Ovary (tissue), 7 donors: ENCODE measurements at regions not wholly inside any gene's neighbourhood (a gene's known extent, or its start where the extent isn't known, plus 50 kb on each side); places are given as distances from the start of the nearest gene placed in this dataset.

Experiments used
- DNase-seq, 5 donors: peaks; one replicate each; pipeline ENCODE4 v3.0.0-alpha.2; 2019 to 2020
- H3K27ac ChIP-seq, 2 donors: fragments of 200-600 bp; one replicate each; pipeline versions ENCODE4 v1.5.1 to v1.8.0; 2019 to 2022
- H3K27me3 ChIP-seq: fragments of 200-600 bp; one replicate; pipeline ENCODE4 v1.8.0; 2022
- H3K36me3 ChIP-seq: fragments of 200-600 bp; sonication (generic); one replicate; pipeline ENCODE4 v1.5.1; 2019
- H3K4me1 ChIP-seq: one replicate; pipeline ENCODE4 v1.8.1; 2013; ENCODE audit warnings: mild to moderate bottlenecking, moderate library complexity; ENCODE audit not compliant: insufficient read depth
- H3K4me3 ChIP-seq: fragments of 200-600 bp; sonication (generic); one replicate; pipeline ENCODE4 v1.5.1; 2017
- H3K9me3 ChIP-seq, 2 donors: fragments of 200-600 bp in 1 of 2; sonication (generic) in 1 of 2; one replicate each; pipeline versions ENCODE4 v1.5.1 to v1.8.1; 2013 to 2019; ENCODE audit warnings: mild to moderate bottlenecking in 1 of 2, moderate library complexity in 1 of 2
- EP300 ChIP-seq: sonication (generic); formaldehyde crosslinking; IDR thresholded peaks from one replicate; pipeline ENCODE4 v1.6.1; 2017; ENCODE audit warnings: antibody characterized with exemption
- POLR2A ChIP-seq: fragments of 450-650 bp; IDR thresholded peaks from one replicate; pipeline ENCODE4 v1.6.1; 2017; ENCODE audit warnings: antibody characterized with exemption, mild to moderate bottlenecking, moderate library complexity
- WGBS, 3 donors: extraction: QIAGEN DNeasy Blood & Tissue Kit in 1 of 3; methylation state at CpG; one replicate each; pipeline versions ENCODE4 v1.1.5 to v1.1.7; 2013 to 2017; 5-methylcytosine and 5-hydroxymethylcytosine counted together
- intact Hi-C, 4 donors: fragments of 100-400 bp; cut with DNase I; formaldehyde crosslinking; loops; one replicate each; pipeline versions ENCODE4 v1.11.0 to v1.15.1; 2022 to 2023
- TF ChIP-seq, protein P1 (sequence below), 3 donors: fragments of 450-650 bp in 2 of 3; fragments of 200-600 bp in 1 of 3; IDR thresholded peaks; one replicate each; pipeline versions ENCODE4 v1.5.1 to v1.8.0; 2016 to 2022; ENCODE audit warnings: antibody characterized with exemption in 3 of 3, mild to moderate bottlenecking in 1 of 3
- donor health status: DM: no; HTN: no; CAD: no; lungs with moderate emphysema.
- donor health status: DM: no; HTN: no; CAD: no.
- donor health status: Bipolar disorder and iron deficiency.
- donor health status: DM: no; HTN: no; CAD: no.
- donor health status: DM: yes; HTN: yes; CAD: no.

DNA sequence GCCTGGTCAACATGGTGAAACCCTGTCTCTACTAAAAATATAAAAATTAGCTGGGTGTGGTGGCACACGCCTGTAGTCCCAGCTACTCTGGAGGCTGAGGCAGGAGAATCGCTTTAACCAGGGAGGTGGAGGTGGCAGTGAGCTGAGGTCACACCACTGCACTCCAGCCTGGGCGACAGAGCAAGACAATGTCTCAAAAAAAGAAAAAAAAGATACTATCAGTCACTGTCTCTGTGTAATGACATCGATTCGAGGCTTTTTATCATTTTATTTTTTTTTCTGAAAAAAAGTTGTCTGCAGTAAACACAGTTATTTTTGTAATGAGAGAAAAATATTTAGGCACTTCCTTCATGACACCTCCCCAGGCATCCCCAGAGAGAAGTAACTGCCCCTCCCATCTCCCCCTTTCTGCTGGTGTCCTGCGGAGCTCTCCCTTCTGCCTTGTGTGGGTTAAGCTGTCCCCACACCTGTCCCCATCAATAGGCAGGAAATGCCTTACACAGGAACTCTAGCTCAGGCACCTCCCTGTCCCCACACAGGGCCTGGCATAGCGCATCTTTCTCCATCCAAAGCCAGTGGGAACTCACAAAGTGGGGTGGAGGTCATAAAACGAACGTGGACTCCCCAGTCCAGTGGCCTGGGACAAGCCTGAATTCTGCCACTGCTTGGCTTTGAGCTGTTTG lies 132.0 kb downstream of the SYF2 start:
- intact Hi-C loops, result no loop called here
- H3K9me3 ChIP-seq, result no peaks in the 10 kb centered on the region
- no peak overlapping the region for H3K4me3 ChIP-seq
- TF ChIP-seq, protein P1, sequence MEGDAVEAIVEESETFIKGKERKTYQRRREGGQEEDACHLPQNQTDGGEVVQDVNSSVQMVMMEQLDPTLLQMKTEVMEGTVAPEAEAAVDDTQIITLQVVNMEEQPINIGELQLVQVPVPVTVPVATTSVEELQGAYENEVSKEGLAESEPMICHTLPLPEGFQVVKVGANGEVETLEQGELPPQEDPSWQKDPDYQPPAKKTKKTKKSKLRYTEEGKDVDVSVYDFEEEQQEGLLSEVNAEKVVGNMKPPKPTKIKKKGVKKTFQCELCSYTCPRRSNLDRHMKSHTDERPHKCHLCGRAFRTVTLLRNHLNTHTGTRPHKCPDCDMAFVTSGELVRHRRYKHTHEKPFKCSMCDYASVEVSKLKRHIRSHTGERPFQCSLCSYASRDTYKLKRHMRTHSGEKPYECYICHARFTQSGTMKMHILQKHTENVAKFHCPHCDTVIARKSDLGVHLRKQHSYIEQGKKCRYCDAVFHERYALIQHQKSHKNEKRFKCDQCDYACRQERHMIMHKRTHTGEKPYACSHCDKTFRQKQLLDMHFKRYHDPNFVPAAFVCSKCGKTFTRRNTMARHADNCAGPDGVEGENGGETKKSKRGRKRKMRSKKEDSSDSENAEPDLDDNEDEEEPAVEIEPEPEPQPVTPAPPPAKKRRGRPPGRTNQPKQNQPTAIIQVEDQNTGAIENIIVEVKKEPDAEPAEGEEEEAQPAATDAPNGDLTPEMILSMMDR (IDR thresholded peaks at IDR 0.05), result no peak
- no peak for TF ChIP-seq POLR2A
- TF ChIP-seq EP300, result no peak
- DNase-seq, result no peak
- WGBS, 3 donors, result 75 to 79% (median 76%) methylated on average over 9 of the region's 9 CpGs
- H3K27me3 ChIP-seq, result no peaks in the 10 kb centered on the region
- H3K4me1 ChIP-seq, result no peaks in the 10 kb centered on the region
- H3K36me3 ChIP-seq, result no peaks in the 10 kb centered on the region
- no peak overlapping the region for H3K27ac ChIP-seq

- no peak for DNase-seq
- intact Hi-C loops, result no loop called here
Measured at GRCh38 chr1:25099343-25099951, 132.9 kb downstream of the SYF2 start.

DNA sequence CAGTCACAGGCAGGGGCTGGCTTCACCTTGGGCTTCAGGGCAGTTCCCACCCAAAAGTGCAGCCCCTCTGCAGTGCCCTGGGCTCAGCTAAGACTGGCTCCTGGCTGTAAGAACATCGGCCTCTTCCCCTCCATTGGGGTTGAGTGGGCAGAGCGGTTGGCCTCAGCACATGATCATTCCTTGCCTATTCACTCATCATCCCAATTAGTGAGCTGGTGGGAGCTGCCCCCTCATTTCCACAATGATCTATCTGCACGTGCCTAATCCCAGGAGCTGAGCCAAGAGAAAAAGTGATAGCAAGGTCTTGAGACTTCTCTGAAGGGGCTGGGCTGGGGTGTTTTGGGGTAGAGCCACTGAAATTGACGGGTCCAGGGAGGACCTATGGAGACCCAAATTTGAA lies 133.6 kb downstream of the SYF2 start:
- no peak overlapping the region for H3K27ac ChIP-seq
- no peaks in the 10 kb centered on the region for H3K36me3 ChIP-seq
- 16 to 28% (median 17%) methylated on average over 4 of the region's 4 CpGs for WGBS, 3 donors
- H3K4me3 ChIP-seq, result no peak overlapping the region
- TF ChIP-seq, protein P1 (IDR thresholded peaks at IDR 0.05), result no peak
- no peak for TF ChIP-seq POLR2A
- TF ChIP-seq EP300, result no peak
- no peaks in the 10 kb centered on the region for H3K4me1 ChIP-seq
- DNase-seq, result no peak
- H3K27me3 ChIP-seq, result no peaks in the 10 kb centered on the region
- intact Hi-C loops, result no loop called here
- H3K9me3 ChIP-seq, result no peaks in the 10 kb centered on the region

More at GRCh38 chr1:25099343-25099951, 132.9 kb downstream of the SYF2 start:
- Histone ChIP-seq H3K36me3 (no peaks in the 10 kb centered on the region), H3K27me3 (no peaks in the 10 kb centered on the region), H3K27ac (no peak overlapping the region), H3K4me3 (no peak overlapping the region), H3K4me1 (no peaks in the 10 kb centered on the region), H3K9me3 (no peaks in the 10 kb centered on the region)
- 11 to 20% (median 14%) methylated on average over 11 of the region's 11 CpGs for WGBS, 3 donors
- no peak for TF ChIP-seq POLR2A
- TF ChIP-seq, protein P1 (IDR thresholded peaks at IDR 0.05), result no peak
- TF ChIP-seq EP300, result no peak

DNA sequence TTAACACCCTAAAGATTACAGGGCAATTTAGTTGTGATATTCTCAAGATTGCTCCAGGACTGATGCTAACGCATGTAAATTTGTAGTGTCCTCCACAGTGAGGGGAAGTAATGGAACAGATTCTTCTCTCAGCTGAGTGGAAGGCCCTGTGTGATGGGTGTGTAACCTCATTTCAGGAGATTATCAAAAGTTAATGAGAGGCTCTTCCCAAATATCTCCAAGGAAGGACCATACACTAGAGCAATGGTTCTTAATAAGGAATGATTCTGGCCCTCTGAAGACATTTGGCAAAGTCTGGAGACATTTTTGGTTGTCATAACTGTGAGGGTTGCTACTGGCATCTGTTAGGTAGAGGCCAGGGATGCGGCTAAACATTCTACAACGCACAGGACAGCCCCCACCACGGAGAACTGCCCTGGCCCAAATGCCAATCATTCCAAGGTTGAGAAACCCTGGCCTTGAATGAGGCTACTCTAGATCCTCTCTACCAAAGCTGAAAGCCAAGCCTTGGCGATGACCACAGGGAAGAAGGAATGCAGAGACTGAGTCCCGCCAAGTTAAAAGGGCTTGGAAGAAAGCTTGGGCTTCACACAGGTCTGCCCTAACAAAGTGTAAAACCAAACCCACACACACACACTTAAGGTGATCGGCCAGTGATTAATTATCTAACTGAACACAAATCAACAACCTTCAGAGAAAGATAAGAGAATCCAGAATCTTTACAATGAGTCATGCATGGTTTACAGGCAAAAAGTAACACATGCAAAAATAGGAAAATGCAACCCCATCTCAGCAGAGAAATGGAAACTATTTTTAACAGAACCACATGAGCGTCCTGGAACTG lies 135.8 kb downstream of the SYF2 start:
- no peaks in the 10 kb centered on the region for H3K9me3 ChIP-seq
- no peaks in the 10 kb centered on the region for H3K27me3 ChIP-seq
- no peaks in the 10 kb centered on the region for H3K4me1 ChIP-seq
- TF ChIP-seq EP300 (no peak), POLR2A (no peak)
- TF ChIP-seq, protein P1 (IDR thresholded peaks at IDR 0.05), result no peak
- H3K27ac ChIP-seq, result no peak overlapping the region
- no peak for DNase-seq
- no peaks in the 10 kb centered on the region for H3K36me3 ChIP-seq
- intact Hi-C loops, result no loop called here
- H3K4me3 ChIP-seq, result no peak overlapping the region
- 62 to 79% (median 63%) methylated on average over 8 of the region's 8 CpGs for WGBS, 3 donors
